ENCODE measurements at regions not wholly inside any gene's neighbourhood (a gene's known extent, or its start where the extent isn't known, plus 50 kb on each side); places are given as distances from the start of the nearest gene placed in this dataset.

DNA sequence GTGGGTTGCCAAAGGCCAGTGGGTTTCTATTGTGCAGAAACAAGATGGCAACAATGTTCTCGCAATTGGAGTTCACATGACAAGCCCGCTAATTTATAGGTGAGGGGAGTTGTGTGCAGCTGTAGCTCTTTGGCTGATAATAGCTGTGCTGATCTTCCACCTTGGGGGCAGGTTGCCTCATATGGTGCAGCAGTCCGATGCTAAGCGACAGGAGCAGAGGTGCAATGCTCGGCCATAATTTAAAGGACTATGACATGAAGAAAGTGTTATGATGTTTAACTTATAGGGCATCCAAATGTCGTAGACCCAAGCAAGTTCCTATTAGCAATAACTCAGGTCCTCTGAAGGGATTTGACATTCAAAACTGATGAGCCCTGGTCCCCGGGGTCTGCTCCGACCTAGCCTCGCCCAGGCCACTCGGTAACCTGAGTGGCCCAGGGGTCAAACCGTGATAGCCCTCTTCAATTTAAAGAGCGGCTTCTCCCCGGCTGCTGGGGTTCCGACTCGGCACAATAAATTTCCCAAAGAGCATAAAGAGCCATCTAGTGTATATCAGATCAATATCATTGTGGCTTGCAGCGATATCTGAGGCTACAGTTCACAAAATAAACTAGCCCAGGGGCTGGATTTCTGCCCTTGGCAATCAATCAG, 724.0 kb downstream of the IRX1 start:
- ChIA-PET POLR2A (no interaction called here), CTCF (no interaction called here)
- DNase-seq, result no peak
- Histone ChIP-seq H3K4me3 (ENCODE audit: low read depth, low read length) (no peak overlapping the region), H3K9me3 (no peaks in the 10 kb centered on the region), H3K4me1 (no peaks in the 10 kb centered on the region), H3K36me3 (ENCODE audit: control insufficient read depth, insufficient read depth, low read length) (no peaks in the 10 kb centered on the region), H3K27me3 (replicated peaks; ENCODE audit: control insufficient read depth, insufficient read depth, low read length) (no peaks in the 10 kb centered on the region)
- no peaks in the 10 kb centered on the region for H3K36me3 Mint-ChIP-seq (ENCODE audit: insufficient read depth, unreplicated experiment)
- BruUV-seq (replicated peaks), result no TSS peak
- no peak overlapping the region for H3K4me3 Mint-ChIP-seq (ENCODE audit: unreplicated experiment)
- no peaks in the 10 kb centered on the region for H3K4me1 Mint-ChIP-seq (ENCODE audit: low read depth, unreplicated experiment)
- intact Hi-C loops (cut with micrococcal nuclease; ENCODE audit: unreplicated experiment), result no loop called here
- TF ChIP-seq, protein P1, sequence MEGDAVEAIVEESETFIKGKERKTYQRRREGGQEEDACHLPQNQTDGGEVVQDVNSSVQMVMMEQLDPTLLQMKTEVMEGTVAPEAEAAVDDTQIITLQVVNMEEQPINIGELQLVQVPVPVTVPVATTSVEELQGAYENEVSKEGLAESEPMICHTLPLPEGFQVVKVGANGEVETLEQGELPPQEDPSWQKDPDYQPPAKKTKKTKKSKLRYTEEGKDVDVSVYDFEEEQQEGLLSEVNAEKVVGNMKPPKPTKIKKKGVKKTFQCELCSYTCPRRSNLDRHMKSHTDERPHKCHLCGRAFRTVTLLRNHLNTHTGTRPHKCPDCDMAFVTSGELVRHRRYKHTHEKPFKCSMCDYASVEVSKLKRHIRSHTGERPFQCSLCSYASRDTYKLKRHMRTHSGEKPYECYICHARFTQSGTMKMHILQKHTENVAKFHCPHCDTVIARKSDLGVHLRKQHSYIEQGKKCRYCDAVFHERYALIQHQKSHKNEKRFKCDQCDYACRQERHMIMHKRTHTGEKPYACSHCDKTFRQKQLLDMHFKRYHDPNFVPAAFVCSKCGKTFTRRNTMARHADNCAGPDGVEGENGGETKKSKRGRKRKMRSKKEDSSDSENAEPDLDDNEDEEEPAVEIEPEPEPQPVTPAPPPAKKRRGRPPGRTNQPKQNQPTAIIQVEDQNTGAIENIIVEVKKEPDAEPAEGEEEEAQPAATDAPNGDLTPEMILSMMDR (IDR thresholded peaks at IDR 0.05; ENCODE audit: insufficient read depth in 1 of 2, low read depth in 1 of 2, low read length in 1 of 2, severe bottlenecking in 1 of 2, unreplicated experiment in 1 of 2), result no peak
- H3K27me3 Mint-ChIP-seq (ENCODE audit: insufficient read depth, unreplicated experiment), result no peaks in the 10 kb centered on the region
- H3K27ac Mint-ChIP-seq (ENCODE audit: unreplicated experiment), result no peak overlapping the region
- H3K9me3 Mint-ChIP-seq (ENCODE audit: unreplicated experiment), result peaks cover 17% of the 10 kb centered on the region

DNA sequence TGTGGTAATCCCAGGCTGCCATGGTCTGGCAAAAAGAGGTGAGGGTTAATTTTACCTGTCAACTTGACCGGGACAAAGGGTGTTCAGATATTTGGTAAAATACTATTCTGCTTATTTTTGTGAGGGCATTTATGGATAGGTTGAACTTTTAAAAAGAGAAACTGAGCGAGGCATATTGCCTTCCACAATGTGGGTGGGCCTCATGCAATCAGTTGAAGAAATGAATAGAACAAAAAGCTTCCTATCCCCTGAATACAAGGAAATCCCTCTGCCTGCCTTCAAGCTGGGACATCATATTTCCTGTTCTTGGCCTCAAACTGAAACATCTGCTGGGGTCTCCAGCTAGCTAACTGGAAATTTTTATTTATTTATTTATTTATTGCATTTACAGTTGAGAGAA, 734.7 kb downstream of the IRX1 start:
- Histone ChIP-seq H3K36me3 (ENCODE audit: control insufficient read depth, insufficient read depth, low read length) (no peaks in the 10 kb centered on the region), H3K27me3 (replicated peaks; ENCODE audit: control insufficient read depth, insufficient read depth, low read length) (no peaks in the 10 kb centered on the region), H3K9me3 (no peaks in the 10 kb centered on the region), H3K4me1 (no peaks in the 10 kb centered on the region), H3K4me3 (ENCODE audit: low read depth, low read length) (no peak overlapping the region)
- intact Hi-C loops (cut with micrococcal nuclease; ENCODE audit: unreplicated experiment), result no loop called here
- BruUV-seq (replicated peaks), result no TSS peak
- no peak overlapping the region for H3K27ac Mint-ChIP-seq (ENCODE audit: unreplicated experiment)
- no peaks in the 10 kb centered on the region for H3K27me3 Mint-ChIP-seq (ENCODE audit: insufficient read depth, unreplicated experiment)
- H3K4me3 Mint-ChIP-seq (ENCODE audit: unreplicated experiment), result no peak overlapping the region
- no peaks in the 10 kb centered on the region for H3K36me3 Mint-ChIP-seq (ENCODE audit: insufficient read depth, unreplicated experiment)
- TF ChIP-seq, protein P1 (IDR thresholded peaks at IDR 0.05; ENCODE audit: insufficient read depth in 1 of 2, low read depth in 1 of 2, low read length in 1 of 2, severe bottlenecking in 1 of 2, unreplicated experiment in 1 of 2), result no peak
- POLR2A ChIA-PET, result no interaction called here
- CTCF ChIA-PET, result no interaction called here
- DNase-seq, result no peak
- no peaks in the 10 kb centered on the region for H3K4me1 Mint-ChIP-seq (ENCODE audit: low read depth, unreplicated experiment)
- H3K9me3 Mint-ChIP-seq (ENCODE audit: unreplicated experiment), result no peaks in the 10 kb centered on the region

DNA sequence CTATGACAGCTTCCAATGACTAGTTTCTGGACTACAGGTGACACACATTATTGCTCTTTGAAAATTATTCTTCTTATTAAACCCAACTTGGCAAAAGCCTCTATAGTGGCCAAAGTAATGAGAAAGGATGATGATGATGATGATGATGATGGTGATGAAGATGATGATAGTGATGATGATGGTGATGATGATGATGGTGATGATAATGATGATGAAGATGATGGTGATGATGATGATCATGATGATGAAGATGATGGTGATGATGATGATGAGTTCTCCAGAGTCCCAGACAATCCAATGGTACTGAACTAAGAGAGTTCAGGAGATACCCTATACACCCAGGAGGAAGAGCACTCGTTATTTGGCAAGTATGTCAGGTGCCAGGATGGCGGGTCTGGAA, 739.4 kb downstream of the IRX1 start:
- no TSS peak for BruUV-seq (replicated peaks)
- H3K27ac Mint-ChIP-seq (ENCODE audit: unreplicated experiment), result no peak overlapping the region
- no peaks in the 10 kb centered on the region for H3K4me1 Mint-ChIP-seq (ENCODE audit: low read depth, unreplicated experiment)
- ChIA-PET CTCF (no interaction called here), POLR2A (no interaction called here)
- H3K4me3 Mint-ChIP-seq (ENCODE audit: unreplicated experiment), result no peak overlapping the region
- DNase-seq, result no peak
- no peaks in the 10 kb centered on the region for H3K27me3 ChIP-seq (replicated peaks; ENCODE audit: control insufficient read depth, insufficient read depth, low read length)
- no peak overlapping the region for H3K4me3 ChIP-seq (ENCODE audit: low read depth, low read length)
- TF ChIP-seq, protein P1 (IDR thresholded peaks at IDR 0.05; ENCODE audit: insufficient read depth in 1 of 2, low read depth in 1 of 2, low read length in 1 of 2, severe bottlenecking in 1 of 2, unreplicated experiment in 1 of 2), result no peak
- no peaks in the 10 kb centered on the region for H3K36me3 ChIP-seq (ENCODE audit: control insufficient read depth, insufficient read depth, low read length)
- H3K36me3 Mint-ChIP-seq (ENCODE audit: insufficient read depth, unreplicated experiment), result no peaks in the 10 kb centered on the region
- H3K27me3 Mint-ChIP-seq (ENCODE audit: insufficient read depth, unreplicated experiment), result no peaks in the 10 kb centered on the region
- no peaks in the 10 kb centered on the region for H3K9me3 ChIP-seq
- intact Hi-C loops (cut with micrococcal nuclease; ENCODE audit: unreplicated experiment), result no loop called here
- H3K9me3 Mint-ChIP-seq (ENCODE audit: unreplicated experiment), result no peaks in the 10 kb centered on the region
- H3K4me1 ChIP-seq, result no peaks in the 10 kb centered on the region

All from Caco-2 (cell line).